GM23338 (cell line): ENCODE measurements at regions not wholly inside any gene's neighbourhood (a gene's known extent, or its start where the extent isn't known, plus 50 kb on each side); places are given as distances from the start of the nearest gene placed in this dataset.

Experiments
- ATAC-seq: fragments of 200-7000 bp; cut with Tn5 transposase; 3 replicates; pipeline ENCODE4 v1.9.1; 2020
- DNase-seq: peaks from one replicate; pipeline ENCODE4 v3.0.0-alpha.2; 2015; ENCODE audit warnings: low spot score
- H2AFZ ChIP-seq: fragments of 200-600 bp; sonication (generic); 2 replicates; pipeline ENCODE4 v1.8.0; 2016; ENCODE audit warnings: antibody characterized with exemption, mild to moderate bottlenecking, moderate library complexity
- H3F3A ChIP-seq: fragments of 200-600 bp; sonication (generic); replicated peaks from 2 replicates; pipeline ENCODE4 v1.8.0; 2017; ENCODE audit warnings: antibody characterized with exemption, mixed run types, low read depth
- H3K27ac ChIP-seq: fragments of 200-600 bp; sonication (generic); 2 replicates; pipeline ENCODE4 v1.6.1; 2016; ENCODE audit warnings: low read depth
- H3K27me3 ChIP-seq: fragments of 200-600 bp; sonication (generic); 2 replicates; pipeline ENCODE4 v1.8.0; 2016; ENCODE audit warnings: mild to moderate bottlenecking, mixed run types, moderate library complexity; ENCODE audit not compliant: insufficient read depth
- H3K36me3 ChIP-seq: fragments of 200-600 bp; sonication (generic); 2 replicates; pipeline ENCODE4 v1.8.0; 2016; ENCODE audit warnings: mild to moderate bottlenecking; ENCODE audit not compliant: insufficient read depth
- H3K4me1 ChIP-seq: fragments of 200-600 bp; sonication (generic); 2 replicates; pipeline ENCODE4 v1.8.0; 2016; ENCODE audit warnings: mild to moderate bottlenecking, moderate library complexity; ENCODE audit not compliant: insufficient read depth
- H3K4me2 ChIP-seq: fragments of 200-600 bp; sonication (generic); 2 replicates; pipeline ENCODE4 v1.7.1; 2017; ENCODE audit warnings: mixed run types
- H3K4me3 ChIP-seq: fragments of 200-600 bp; sonication (generic); 2 replicates; pipeline ENCODE4 v1.6.1; 2016; ENCODE audit warnings: mixed run types
- H3K79me2 ChIP-seq: fragments of 200-600 bp; sonication (generic); replicated peaks from 2 replicates; pipeline ENCODE4 v1.8.0; 2017; ENCODE audit warnings: mild to moderate bottlenecking; ENCODE audit not compliant: insufficient read depth
- H3K9me2 ChIP-seq: fragments of 200-600 bp; sonication (generic); 2 replicates; pipeline ENCODE4 v1.8.0; 2017; ENCODE audit not compliant: insufficient read depth
- H4K20me1 ChIP-seq: fragments of 200-600 bp; sonication (generic); replicated peaks from 2 replicates; pipeline ENCODE4 v1.8.0; 2017; ENCODE audit warnings: mild to moderate bottlenecking; ENCODE audit not compliant: insufficient read depth
- H3K27ac Mint-ChIP-seq: 2 replicates; pipeline ENCODE4 v1.8.0; 2020; ENCODE audit warnings: inconsistent platforms, mild to moderate bottlenecking, moderate library complexity, mixed read lengths
- H3K27me3 Mint-ChIP-seq: 3 replicates; pipeline ENCODE4 v1.8.0; 2022; ENCODE audit warnings: low read depth, mild to moderate bottlenecking, moderate library complexity, mixed read lengths, inconsistent platforms; ENCODE audit not compliant: insufficient read depth, poor library complexity
- H3K36me3 Mint-ChIP-seq: 3 replicates; pipeline ENCODE4 v1.8.0; 2021; ENCODE audit warnings: low read depth, mild to moderate bottlenecking, inconsistent platforms, moderate library complexity, mixed read lengths
- H3K4me1 Mint-ChIP-seq: 3 replicates; pipeline ENCODE4 v1.8.0; 2020; ENCODE audit warnings: mild to moderate bottlenecking, inconsistent platforms, mixed read lengths
- H3K4me3 Mint-ChIP-seq: 3 replicates; pipeline ENCODE4 v1.8.0; 2021; ENCODE audit warnings: moderate library complexity, mild to moderate bottlenecking, inconsistent platforms, mixed read lengths
- H3K9me3 Mint-ChIP-seq: 3 replicates; pipeline ENCODE4 v1.8.0; 2020; ENCODE audit warnings: moderate library complexity, mild to moderate bottlenecking, inconsistent platforms, mixed read lengths
- CREB1 ChIP-seq: fragments of 250-450 bp; sonication (Bioruptor Pico); IDR thresholded peaks from 2 replicates; pipeline ENCODE4 v1.5.0; 2020; ENCODE audit warnings: low read depth, mild to moderate bottlenecking, moderate library complexity
- EZH2 ChIP-seq: fragments of 200-600 bp; sonication (generic); IDR thresholded peaks from one replicate; pipeline ENCODE4 v1.8.0; 2017; ENCODE audit warnings: antibody characterized with exemption, mild to moderate bottlenecking, low read depth; ENCODE audit not compliant: unreplicated experiment
- EZH2phosphoT487 ChIP-seq: fragments of 200-600 bp; sonication (generic); IDR thresholded peaks from one replicate; pipeline ENCODE4 v1.8.1; 2018; ENCODE audit warnings: antibody characterized with exemption; ENCODE audit not compliant: unreplicated experiment
- JUNB ChIP-seq: IDR thresholded peaks from one replicate; pipeline ENCODE4 v1.6.1; 2016; ENCODE audit warnings: antibody characterized with exemption; ENCODE audit not compliant: unreplicated experiment
- NANOG ChIP-seq: IDR thresholded peaks from 2 replicates; pipeline ENCODE4 v1.6.1; 2016; ENCODE audit warnings: antibody characterized with exemption, borderline replicate concordance
- POLR2AphosphoS5 ChIP-seq: IDR thresholded peaks from 2 replicates; pipeline ENCODE4 v1.6.1; 2016; ENCODE audit warnings: antibody characterized with exemption, low read depth
- STAT1 ChIP-seq: IDR thresholded peaks from one replicate; pipeline ENCODE4 v1.6.1; 2016; ENCODE audit warnings: antibody characterized with exemption; ENCODE audit not compliant: unreplicated experiment
- ZNF114 ChIP-seq: fragments of 250-450 bp; sonication (Bioruptor Pico); IDR thresholded peaks from 2 replicates; pipeline ENCODE4 v1.5.0; 2020; ENCODE audit warnings: mild to moderate bottlenecking, moderate library complexity
- ZNF331 ChIP-seq: fragments of 250-450 bp; sonication (Bioruptor Pico); IDR thresholded peaks from 2 replicates; pipeline ENCODE4 v1.5.0; 2020; ENCODE audit warnings: low read depth, mild to moderate bottlenecking, moderate library complexity
- TF ChIP-seq, protein P1 (sequence below): fragments of 250-450 bp; sonication (Bioruptor Pico); IDR thresholded peaks from 2 replicates; pipeline ENCODE4 v1.5.0; 2020; ENCODE audit warnings: mild to moderate bottlenecking, moderate library complexity
- TF ChIP-seq, protein P2 (sequence below): IDR thresholded peaks from one replicate; pipeline ENCODE4 v1.6.1; 2018; ENCODE audit warnings: antibody characterized with exemption; ENCODE audit not compliant: unreplicated experiment
- TF ChIP-seq, protein P3 (sequence below), 2 experiments: fragments of 200-600 bp in 1 of 2; sonication (generic) in 1 of 2; conservative IDR thresholded peaks; 2 replicates each; pipeline versions ENCODE4 v1.5.1 to v1.6.1; 2016 to 2017; ENCODE audit warnings: antibody characterized with exemption in 2 of 2, low read depth in 2 of 2, mild to moderate bottlenecking in 2 of 2, moderate library complexity in 1 of 2
- TF ChIP-seq, protein P4 (sequence below): IDR thresholded peaks from 2 replicates; pipeline ENCODE4 v1.6.1; 2016; ENCODE audit warnings: antibody characterized with exemption

DNA sequence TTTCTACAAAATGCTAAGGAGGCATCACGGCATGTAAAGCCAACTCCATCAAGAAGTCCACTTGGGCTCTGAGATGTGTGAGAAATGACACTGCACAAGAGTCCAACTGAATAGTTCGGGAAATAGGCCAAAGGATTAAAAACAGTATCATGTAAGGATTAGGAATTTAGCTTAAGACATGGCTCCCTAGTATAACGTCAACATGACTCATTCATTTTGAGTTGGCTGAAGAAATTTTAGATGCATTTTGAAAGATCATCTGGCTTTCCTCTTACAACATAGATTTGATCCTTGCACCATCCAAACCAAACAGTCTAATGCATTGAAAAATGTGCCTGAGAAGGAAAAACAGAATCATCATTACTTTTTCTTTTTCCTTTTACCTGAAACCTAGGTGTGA is 109.3 kb upstream of the MME start:
- Histone ChIP-seq H2AFZ (no peak overlapping the region), H3K4me3 (no peak overlapping the region), H4K20me1 (no peaks in the 10 kb centered on the region), H3K27ac (no peak overlapping the region), H3K36me3 (no peaks in the 10 kb centered on the region), H3F3A (no peaks in the 10 kb centered on the region), H3K9me2 (no peaks in the 10 kb centered on the region), H3K4me2 (no peak overlapping the region), H3K79me2 (no peaks in the 10 kb centered on the region), H3K4me1 (no peaks in the 10 kb centered on the region; the same call in 1 of the 2 replicates), H3K27me3 (no peaks in the 10 kb centered on the region)
- H3K27me3 Mint-ChIP-seq, result no peaks in the 10 kb centered on the region
- DNase-seq (no peak), ATAC-seq (no peak)
- no peak overlapping the region for H3K4me3 Mint-ChIP-seq
- H3K27ac Mint-ChIP-seq, result no peak overlapping the region
- H3K9me3 Mint-ChIP-seq, result no peaks in the 10 kb centered on the region
- no peak for TF ChIP-seq POLR2AphosphoS5
- TF ChIP-seq, protein P1, sequence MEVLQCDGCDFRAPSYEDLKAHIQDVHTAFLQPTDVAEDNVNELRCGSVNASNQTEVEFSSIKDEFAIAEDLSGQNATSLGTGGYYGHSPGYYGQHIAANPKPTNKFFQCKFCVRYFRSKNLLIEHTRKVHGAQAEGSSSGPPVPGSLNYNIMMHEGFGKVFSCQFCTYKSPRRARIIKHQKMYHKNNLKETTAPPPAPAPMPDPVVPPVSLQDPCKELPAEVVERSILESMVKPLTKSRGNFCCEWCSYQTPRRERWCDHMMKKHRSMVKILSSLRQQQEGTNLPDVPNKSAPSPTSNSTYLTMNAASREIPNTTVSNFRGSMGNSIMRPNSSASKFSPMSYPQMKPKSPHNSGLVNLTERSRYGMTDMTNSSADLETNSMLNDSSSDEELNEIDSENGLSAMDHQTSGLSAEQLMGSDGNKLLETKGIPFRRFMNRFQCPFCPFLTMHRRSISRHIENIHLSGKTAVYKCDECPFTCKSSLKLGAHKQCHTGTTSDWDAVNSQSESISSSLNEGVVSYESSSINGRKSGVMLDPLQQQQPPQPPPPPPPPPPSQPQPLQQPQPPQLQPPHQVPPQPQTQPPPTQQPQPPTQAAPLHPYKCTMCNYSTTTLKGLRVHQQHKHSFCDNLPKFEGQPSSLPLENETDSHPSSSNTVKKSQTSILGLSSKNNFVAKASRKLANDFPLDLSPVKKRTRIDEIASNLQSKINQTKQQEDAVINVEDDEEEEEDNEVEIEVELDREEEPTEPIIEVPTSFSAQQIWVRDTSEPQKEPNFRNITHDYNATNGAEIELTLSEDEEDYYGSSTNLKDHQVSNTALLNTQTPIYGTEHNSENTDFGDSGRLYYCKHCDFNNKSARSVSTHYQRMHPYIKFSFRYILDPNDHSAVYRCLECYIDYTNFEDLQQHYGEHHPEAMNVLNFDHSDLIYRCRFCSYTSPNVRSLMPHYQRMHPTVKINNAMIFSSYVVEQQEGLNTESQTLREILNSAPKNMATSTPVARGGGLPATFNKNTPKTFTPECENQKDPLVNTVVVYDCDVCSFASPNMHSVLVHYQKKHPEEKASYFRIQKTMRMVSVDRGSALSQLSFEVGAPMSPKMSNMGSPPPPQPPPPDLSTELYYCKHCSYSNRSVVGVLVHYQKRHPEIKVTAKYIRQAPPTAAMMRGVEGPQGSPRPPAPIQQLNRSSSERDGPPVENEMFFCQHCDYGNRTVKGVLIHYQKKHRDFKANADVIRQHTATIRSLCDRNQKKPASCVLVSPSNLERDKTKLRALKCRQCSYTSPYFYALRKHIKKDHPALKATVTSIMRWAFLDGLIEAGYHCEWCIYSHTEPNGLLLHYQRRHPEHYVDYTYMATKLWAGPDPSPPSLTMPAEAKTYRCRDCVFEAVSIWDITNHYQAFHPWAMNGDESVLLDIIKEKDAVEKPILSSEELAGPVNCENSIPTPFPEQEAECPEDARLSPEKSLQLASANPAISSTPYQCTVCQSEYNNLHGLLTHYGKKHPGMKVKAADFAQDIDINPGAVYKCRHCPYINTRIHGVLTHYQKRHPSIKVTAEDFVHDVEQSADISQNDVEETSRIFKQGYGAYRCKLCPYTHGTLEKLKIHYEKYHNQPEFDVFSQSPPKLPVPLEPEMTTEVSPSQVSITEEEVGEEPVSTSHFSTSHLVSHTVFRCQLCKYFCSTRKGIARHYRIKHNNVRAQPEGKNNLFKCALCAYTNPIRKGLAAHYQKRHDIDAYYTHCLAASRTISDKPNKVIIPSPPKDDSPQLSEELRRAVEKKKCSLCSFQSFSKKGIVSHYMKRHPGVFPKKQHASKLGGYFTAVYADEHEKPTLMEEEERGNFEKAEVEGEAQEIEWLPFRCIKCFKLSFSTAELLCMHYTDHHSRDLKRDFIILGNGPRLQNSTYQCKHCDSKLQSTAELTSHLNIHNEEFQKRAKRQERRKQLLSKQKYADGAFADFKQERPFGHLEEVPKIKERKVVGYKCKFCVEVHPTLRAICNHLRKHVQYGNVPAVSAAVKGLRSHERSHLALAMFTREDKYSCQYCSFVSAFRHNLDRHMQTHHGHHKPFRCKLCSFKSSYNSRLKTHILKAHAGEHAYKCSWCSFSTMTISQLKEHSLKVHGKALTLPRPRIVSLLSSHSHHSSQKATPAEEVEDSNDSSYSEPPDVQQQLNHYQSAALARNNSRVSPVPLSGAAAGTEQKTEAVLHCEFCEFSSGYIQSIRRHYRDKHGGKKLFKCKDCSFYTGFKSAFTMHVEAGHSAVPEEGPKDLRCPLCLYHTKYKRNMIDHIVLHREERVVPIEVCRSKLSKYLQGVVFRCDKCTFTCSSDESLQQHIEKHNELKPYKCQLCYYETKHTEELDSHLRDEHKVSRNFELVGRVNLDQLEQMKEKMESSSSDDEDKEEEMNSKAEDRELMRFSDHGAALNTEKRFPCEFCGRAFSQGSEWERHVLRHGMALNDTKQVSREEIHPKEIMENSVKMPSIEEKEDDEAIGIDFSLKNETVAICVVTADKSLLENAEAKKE, result no peak
- no peak for TF ChIP-seq NANOG
- no peak for TF ChIP-seq EZH2
- no peak for TF ChIP-seq STAT1
- TF ChIP-seq, protein P2, sequence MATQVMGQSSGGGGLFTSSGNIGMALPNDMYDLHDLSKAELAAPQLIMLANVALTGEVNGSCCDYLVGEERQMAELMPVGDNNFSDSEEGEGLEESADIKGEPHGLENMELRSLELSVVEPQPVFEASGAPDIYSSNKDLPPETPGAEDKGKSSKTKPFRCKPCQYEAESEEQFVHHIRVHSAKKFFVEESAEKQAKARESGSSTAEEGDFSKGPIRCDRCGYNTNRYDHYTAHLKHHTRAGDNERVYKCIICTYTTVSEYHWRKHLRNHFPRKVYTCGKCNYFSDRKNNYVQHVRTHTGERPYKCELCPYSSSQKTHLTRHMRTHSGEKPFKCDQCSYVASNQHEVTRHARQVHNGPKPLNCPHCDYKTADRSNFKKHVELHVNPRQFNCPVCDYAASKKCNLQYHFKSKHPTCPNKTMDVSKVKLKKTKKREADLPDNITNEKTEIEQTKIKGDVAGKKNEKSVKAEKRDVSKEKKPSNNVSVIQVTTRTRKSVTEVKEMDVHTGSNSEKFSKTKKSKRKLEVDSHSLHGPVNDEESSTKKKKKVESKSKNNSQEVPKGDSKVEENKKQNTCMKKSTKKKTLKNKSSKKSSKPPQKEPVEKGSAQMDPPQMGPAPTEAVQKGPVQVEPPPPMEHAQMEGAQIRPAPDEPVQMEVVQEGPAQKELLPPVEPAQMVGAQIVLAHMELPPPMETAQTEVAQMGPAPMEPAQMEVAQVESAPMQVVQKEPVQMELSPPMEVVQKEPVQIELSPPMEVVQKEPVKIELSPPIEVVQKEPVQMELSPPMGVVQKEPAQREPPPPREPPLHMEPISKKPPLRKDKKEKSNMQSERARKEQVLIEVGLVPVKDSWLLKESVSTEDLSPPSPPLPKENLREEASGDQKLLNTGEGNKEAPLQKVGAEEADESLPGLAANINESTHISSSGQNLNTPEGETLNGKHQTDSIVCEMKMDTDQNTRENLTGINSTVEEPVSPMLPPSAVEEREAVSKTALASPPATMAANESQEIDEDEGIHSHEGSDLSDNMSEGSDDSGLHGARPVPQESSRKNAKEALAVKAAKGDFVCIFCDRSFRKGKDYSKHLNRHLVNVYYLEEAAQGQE, result no peak
- no peak for TF ChIP-seq ZNF331 (CRISPR knock-in tag)
- TF ChIP-seq JUNB, result no peak
- TF ChIP-seq, protein P3, sequence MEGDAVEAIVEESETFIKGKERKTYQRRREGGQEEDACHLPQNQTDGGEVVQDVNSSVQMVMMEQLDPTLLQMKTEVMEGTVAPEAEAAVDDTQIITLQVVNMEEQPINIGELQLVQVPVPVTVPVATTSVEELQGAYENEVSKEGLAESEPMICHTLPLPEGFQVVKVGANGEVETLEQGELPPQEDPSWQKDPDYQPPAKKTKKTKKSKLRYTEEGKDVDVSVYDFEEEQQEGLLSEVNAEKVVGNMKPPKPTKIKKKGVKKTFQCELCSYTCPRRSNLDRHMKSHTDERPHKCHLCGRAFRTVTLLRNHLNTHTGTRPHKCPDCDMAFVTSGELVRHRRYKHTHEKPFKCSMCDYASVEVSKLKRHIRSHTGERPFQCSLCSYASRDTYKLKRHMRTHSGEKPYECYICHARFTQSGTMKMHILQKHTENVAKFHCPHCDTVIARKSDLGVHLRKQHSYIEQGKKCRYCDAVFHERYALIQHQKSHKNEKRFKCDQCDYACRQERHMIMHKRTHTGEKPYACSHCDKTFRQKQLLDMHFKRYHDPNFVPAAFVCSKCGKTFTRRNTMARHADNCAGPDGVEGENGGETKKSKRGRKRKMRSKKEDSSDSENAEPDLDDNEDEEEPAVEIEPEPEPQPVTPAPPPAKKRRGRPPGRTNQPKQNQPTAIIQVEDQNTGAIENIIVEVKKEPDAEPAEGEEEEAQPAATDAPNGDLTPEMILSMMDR (conservative IDR thresholded peaks at IDR 0.05; ENCODE audit: low read depth in 2 of 2), result no peak
- TF ChIP-seq, protein P4, sequence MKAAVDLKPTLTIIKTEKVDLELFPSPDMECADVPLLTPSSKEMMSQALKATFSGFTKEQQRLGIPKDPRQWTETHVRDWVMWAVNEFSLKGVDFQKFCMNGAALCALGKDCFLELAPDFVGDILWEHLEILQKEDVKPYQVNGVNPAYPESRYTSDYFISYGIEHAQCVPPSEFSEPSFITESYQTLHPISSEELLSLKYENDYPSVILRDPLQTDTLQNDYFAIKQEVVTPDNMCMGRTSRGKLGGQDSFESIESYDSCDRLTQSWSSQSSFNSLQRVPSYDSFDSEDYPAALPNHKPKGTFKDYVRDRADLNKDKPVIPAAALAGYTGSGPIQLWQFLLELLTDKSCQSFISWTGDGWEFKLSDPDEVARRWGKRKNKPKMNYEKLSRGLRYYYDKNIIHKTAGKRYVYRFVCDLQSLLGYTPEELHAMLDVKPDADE, result no peak
- no peak for TF ChIP-seq EZH2phosphoT487
- TF ChIP-seq ZNF114 (CRISPR knock-in tag), result no peak
- no peak for TF ChIP-seq CREB1
- H3K4me1 Mint-ChIP-seq, result peaks cover 2% of the 10 kb centered on the region; the same call in 1 of the 3 replicates
- no peaks in the 10 kb centered on the region for H3K36me3 Mint-ChIP-seq
